Body of pancreas (tissue), 4 donors: ENCODE measurements at regions not wholly inside any gene's neighbourhood (a gene's known extent, or its start where the extent isn't known, plus 50 kb on each side); places are given as distances from the start of the nearest gene placed in this dataset.

Source experiments
- ATAC-seq: fragments of 150-250 bp; one replicate; pipeline ENCODE4 v1.9.1; 2016
- DNase-seq, 4 donors: peaks; one replicate each; pipeline ENCODE4 v3.0.0-alpha.2; 2019
- H3K27ac ChIP-seq, 4 donors: fragments of 200-600 bp; sonication (generic); 1 replicate in 3 of 4; 2 replicates in 1 of 4; pipeline versions ENCODE4 v1.5.1 to v1.6.1; 2016 to 2019; ENCODE audit warnings: mild to moderate bottlenecking in 1 of 4, mixed read lengths in 1 of 4, moderate library complexity in 1 of 4
- H3K27me3 ChIP-seq, 2 donors: fragments of 200-600 bp; sonication (generic); one replicate each; pipeline ENCODE4 v1.6.0; 2016; ENCODE audit warnings: mild to moderate bottlenecking in 1 of 2
- H3K36me3 ChIP-seq, 2 donors: fragments of 200-600 bp; sonication (generic); replicated peaks in 1 of 2; 2 replicates each; pipeline ENCODE4 v1.5.1; 2016; ENCODE audit warnings: low read depth in 2 of 2; ENCODE audit not compliant: insufficient read depth in 1 of 2
- H3K4me1 ChIP-seq: fragments of 200-600 bp; sonication (generic); one replicate; pipeline ENCODE4 v1.6.0; 2016
- H3K4me3 ChIP-seq, 2 donors: fragments of 200-600 bp; sonication (generic); 1 replicate in 1 of 2; 2 replicates in 1 of 2; pipeline ENCODE4 v1.5.1; 2016 to 2019
- H3K9me3 ChIP-seq, 3 donors: fragments of 200-600 bp; sonication (generic); 1 replicate in 2 of 3; 2 replicates in 1 of 3; pipeline ENCODE4 v1.5.1; 2016
- POLR2A ChIP-seq, 3 donors: fragments of 450-650 bp; IDR thresholded peaks; one replicate each; pipeline ENCODE4 v1.6.1; 2016; ENCODE audit warnings: antibody characterized with exemption in 3 of 3, mild to moderate bottlenecking in 2 of 3
- WGBS, 2 donors: methylation state at CpG; one replicate each; pipeline ENCODE4 v1.1.5; 2017; 5-methylcytosine and 5-hydroxymethylcytosine counted together
- intact Hi-C: fragments of 100-400 bp; cut with DNase I; formaldehyde crosslinking; loops from one replicate; pipeline ENCODE4 v1.15.1; 2023
- TF ChIP-seq, protein P1 (sequence below), 7 experiments: fragments of 450-650 bp in 4 of 7; fragments of 200-600 bp in 3 of 7; sonication (generic) in 3 of 7; IDR thresholded peaks; one replicate each; pipeline ENCODE4 v1.5.1; 2016 to 2019; ENCODE audit warnings: antibody characterized with exemption in 7 of 7

DNA sequence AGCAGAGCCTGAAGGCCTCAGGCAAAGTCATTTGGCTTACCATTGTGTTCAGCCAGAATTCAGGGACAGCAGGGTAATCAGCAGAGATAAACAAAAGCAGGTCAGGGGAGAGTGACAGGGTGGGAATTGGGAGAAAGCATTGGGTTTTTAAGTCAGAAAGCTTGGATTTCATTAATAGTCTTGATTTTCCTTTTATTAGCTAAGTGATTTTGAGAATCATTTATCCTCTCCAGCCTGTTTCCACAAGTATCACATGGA, 410.1 kb downstream of the HNRNPD start:
- Histone ChIP-seq H3K4me1 (no peaks in the 10 kb centered on the region), H3K9me3 (no peaks in the 10 kb centered on the region), H3K27ac (no peak overlapping the region)

DNA sequence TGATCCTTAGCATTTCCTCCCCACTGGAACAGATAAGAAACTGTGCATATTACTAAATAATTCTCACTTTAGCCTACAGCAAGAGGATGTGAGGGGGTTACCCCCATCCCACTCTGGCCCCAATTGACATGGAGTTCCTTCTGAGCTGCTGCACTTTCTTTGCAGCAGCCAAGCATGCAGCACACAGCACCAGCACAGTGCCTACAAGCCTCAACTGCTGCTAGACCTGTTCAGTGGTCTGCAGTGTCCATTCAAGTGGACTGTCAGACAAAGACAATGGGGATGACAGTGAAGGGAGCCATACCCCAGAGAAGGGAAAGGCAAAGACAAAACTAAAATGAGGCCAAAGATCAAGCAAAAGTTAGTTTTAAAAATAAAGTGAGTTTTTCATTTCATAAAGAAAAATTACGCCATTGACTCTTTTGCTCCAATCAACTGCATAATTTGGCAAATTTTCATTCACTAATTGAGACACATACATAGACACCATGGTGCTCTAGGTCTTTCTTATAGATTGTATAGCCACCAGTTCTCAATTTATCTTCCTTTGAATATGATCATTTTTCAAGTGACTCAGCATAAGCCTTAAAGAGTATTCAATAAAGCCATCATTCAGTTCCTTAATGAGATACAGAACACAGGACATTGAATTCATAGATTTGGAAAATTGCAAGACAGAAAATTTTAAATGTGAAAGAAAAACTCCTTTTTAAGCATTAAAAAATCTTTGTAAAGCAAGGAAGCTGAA, 410.6 kb downstream of the HNRNPD start:
- no peak overlapping the region for H3K4me3 ChIP-seq
- H3K36me3 ChIP-seq = no peaks in the 10 kb centered on the region
- H3K9me3 ChIP-seq = no peaks in the 10 kb centered on the region
- 87 to 93% methylated on average over 1 of the region's 1 CpG for WGBS, 2 donors
- DNase-seq (no peak), ATAC-seq (no peak)
- H3K27me3 ChIP-seq = no peaks in the 10 kb centered on the region
- H3K4me1 ChIP-seq = no peaks in the 10 kb centered on the region
- intact Hi-C loops = no loop called here
- TF ChIP-seq, protein P1, sequence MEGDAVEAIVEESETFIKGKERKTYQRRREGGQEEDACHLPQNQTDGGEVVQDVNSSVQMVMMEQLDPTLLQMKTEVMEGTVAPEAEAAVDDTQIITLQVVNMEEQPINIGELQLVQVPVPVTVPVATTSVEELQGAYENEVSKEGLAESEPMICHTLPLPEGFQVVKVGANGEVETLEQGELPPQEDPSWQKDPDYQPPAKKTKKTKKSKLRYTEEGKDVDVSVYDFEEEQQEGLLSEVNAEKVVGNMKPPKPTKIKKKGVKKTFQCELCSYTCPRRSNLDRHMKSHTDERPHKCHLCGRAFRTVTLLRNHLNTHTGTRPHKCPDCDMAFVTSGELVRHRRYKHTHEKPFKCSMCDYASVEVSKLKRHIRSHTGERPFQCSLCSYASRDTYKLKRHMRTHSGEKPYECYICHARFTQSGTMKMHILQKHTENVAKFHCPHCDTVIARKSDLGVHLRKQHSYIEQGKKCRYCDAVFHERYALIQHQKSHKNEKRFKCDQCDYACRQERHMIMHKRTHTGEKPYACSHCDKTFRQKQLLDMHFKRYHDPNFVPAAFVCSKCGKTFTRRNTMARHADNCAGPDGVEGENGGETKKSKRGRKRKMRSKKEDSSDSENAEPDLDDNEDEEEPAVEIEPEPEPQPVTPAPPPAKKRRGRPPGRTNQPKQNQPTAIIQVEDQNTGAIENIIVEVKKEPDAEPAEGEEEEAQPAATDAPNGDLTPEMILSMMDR (IDR thresholded peaks at IDR 0.05) = no peak
- no peak for TF ChIP-seq POLR2A (IDR thresholded peaks at IDR 0.05)
- H3K27ac ChIP-seq = no peak overlapping the region

More for the DNA sequence above, 410.1 kb downstream of the HNRNPD start:
- no peak for DNase-seq
- intact Hi-C loops = no loop called here
- Histone ChIP-seq H3K4me3 (no peak overlapping the region), H3K36me3 (no peaks in the 10 kb centered on the region), H3K27me3 (no peaks in the 10 kb centered on the region)
- TF ChIP-seq POLR2A (IDR thresholded peaks at IDR 0.05) = no peak
- TF ChIP-seq, protein P1 (IDR thresholded peaks at IDR 0.05) = no peak
- ATAC-seq = no peak

DNA sequence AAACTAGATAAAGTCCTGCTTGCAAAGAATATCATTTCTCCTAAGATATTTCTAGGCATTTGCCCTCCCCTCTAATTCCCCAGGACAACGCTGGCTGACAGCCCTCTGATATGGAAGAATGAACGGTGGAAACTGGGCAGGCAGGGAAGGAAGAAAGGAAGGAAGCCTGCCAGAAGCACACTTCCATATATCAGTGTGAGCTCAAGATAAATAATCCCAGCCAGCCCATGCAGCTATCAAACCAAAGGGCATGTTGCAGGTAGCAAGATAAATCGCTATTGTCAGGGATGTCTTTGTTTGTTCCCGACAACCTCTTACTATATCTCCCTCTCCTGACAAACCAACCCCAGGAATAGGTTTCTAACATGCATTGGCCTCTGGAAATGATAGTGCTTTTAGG, 412.8 kb downstream of the HNRNPD start:
- H3K27me3 ChIP-seq = no peaks in the 10 kb centered on the region
- no peaks in the 10 kb centered on the region for H3K36me3 ChIP-seq
- WGBS, 2 donors = 22% methylated on average over 4 of the region's 4 CpGs
- H3K27ac ChIP-seq = no peak overlapping the region
- intact Hi-C loops = no loop called here
- no peaks in the 10 kb centered on the region for H3K4me1 ChIP-seq
- ATAC-seq = no peak
- no peak for DNase-seq
- TF ChIP-seq, protein P1 (IDR thresholded peaks at IDR 0.05) = no peak
- TF ChIP-seq POLR2A (IDR thresholded peaks at IDR 0.05) = no peak
- H3K9me3 ChIP-seq = no peaks in the 10 kb centered on the region
- H3K4me3 ChIP-seq = no peak overlapping the region

DNA sequence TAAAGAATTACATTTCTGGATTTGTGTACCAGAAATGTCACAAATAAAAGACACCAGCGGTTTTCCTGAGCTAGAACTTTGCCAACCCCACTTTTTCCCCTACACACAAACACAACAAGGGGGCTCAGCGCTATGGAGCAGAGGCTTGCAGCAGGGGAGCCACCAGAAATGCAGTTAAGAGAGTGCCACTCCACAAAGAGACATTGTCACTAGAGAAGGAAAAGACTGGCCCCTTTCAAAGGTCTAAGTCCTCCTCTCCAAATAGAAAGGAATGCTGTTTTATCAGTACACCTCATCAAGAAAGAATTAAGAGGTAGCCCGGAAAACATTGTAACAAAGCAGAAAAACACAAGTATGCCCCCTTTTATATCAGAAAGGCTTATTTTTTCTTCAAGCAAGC, 419.5 kb downstream of the HNRNPD start:
- TF ChIP-seq, protein P1 (IDR thresholded peaks at IDR 0.05) = no peak
- TF ChIP-seq POLR2A (IDR thresholded peaks at IDR 0.05) = no peak
- no peaks in the 10 kb centered on the region for H3K36me3 ChIP-seq
- no peaks in the 10 kb centered on the region for H3K27me3 ChIP-seq
- no peak for ATAC-seq
- WGBS, 2 donors = 19 to 20% methylated on average over 3 of the region's 3 CpGs
- no peaks in the 10 kb centered on the region for H3K9me3 ChIP-seq
- H3K27ac ChIP-seq = no peak overlapping the region
- H3K4me3 ChIP-seq = no peak overlapping the region
- intact Hi-C loops = no loop called here
- no peak for DNase-seq
- no peaks in the 10 kb centered on the region for H3K4me1 ChIP-seq

DNA sequence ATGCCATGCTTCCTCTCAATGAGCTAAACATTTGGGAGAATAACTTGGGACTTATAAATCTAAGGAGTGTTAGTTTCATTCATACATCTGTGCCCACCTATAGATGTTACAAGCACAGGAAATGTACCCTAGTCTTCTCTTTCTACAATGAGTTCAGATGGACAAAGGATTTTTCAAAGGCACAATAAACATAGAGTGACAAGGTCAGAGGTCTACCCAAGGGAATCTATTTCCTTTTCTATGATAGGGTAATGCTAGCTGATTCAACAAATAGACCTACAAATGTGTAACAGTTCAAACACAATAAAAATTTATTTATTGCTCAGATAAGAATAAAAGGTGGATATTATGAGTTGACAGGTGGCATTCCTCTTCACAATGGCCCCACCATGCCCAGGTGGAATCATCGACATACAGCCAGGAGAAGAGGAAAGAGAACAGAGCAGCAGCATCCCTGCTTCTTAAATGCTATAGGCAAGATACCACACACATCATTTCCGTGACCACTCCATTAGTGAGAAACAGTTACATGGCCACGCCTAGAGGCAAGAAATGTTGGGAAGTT, 421.8 kb downstream of the HNRNPD start:
- Histone ChIP-seq H3K36me3 (no peaks in the 10 kb centered on the region), H3K4me3 (no peak overlapping the region), H3K9me3 (no peaks in the 10 kb centered on the region), H3K4me1 (no peaks in the 10 kb centered on the region), H3K27me3 (no peaks in the 10 kb centered on the region), H3K27ac (no peak overlapping the region)
- 73 to 78% methylated on average over 3 of the region's 3 CpGs for WGBS, 2 donors
- no peak for TF ChIP-seq POLR2A (IDR thresholded peaks at IDR 0.05)
- TF ChIP-seq, protein P1 (IDR thresholded peaks at IDR 0.05) = no peak
- intact Hi-C loops = no loop called here
- ATAC-seq (no peak), DNase-seq (no peak)
